DND-41 (cell line): ENCODE measurements at regions not wholly inside any gene's neighbourhood (a gene's known extent, or its start where the extent isn't known, plus 50 kb on each side); places are given as distances from the start of the nearest gene placed in this dataset.

Experiments
- EZH2 ChIP-seq: IDR thresholded peaks from 3 replicates; pipeline ENCODE4 v1.6.1; 2012; ENCODE audit warnings: borderline replicate concordance, low read depth, mild to moderate bottlenecking, moderate library complexity, low read length, inconsistent platforms; ENCODE audit not compliant: severe bottlenecking
- TF ChIP-seq, protein P1 (sequence below): IDR thresholded peaks from 2 replicates; pipeline ENCODE4 v1.5.1; 2012; ENCODE audit warnings: borderline replicate concordance, low read length, moderate library complexity, mild to moderate bottlenecking; ENCODE audit not compliant: poor library complexity, severe bottlenecking; ENCODE audit errors: extremely low read depth

DNA sequence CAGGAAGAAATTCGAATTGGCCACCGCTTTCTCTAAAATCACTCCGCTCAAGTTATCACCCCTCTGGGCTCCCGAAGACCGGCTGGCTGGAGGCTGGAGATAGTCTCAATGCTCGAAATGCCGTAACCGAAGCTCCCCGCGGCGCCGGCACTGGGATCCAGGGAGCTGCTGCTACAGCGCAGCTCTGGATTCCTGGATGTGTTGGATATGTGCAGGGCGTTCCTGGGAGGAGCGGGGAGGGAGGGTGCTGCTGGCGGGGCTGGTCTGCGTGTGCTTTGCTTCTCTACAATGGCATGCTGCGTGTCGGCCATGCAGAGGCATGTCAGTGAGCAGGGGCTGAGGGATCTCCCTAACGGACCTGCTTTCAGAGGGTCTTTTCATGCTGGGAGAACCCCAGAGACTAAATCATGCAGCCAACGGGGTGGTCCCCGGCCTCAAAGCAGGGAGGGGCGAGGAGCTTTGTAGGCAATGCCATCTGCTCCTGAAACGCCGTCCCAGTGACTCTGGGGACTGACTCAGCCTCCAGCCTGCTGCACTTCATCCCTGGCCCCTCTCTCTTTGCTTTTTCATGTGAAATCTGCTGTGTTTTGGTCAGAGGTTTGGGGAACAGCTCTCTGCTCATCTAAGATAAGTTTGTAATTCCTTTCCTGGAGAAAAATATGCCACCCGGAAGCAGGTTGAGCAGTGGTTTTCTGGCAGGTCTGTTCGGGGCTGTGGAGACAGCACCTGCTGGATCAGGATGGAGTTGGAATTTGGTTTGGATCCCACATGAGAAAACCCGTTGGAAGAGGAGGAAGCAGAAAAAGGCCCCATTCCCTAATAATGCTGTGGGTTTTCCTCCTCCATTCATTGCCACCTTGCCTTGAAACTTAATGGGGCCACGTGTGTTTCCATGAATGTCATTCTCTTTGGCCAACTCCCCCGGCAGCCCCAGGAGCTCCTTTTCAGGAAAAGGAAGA, 311.4 kb downstream of the SEC14L1 start:
- TF ChIP-seq, protein P1, sequence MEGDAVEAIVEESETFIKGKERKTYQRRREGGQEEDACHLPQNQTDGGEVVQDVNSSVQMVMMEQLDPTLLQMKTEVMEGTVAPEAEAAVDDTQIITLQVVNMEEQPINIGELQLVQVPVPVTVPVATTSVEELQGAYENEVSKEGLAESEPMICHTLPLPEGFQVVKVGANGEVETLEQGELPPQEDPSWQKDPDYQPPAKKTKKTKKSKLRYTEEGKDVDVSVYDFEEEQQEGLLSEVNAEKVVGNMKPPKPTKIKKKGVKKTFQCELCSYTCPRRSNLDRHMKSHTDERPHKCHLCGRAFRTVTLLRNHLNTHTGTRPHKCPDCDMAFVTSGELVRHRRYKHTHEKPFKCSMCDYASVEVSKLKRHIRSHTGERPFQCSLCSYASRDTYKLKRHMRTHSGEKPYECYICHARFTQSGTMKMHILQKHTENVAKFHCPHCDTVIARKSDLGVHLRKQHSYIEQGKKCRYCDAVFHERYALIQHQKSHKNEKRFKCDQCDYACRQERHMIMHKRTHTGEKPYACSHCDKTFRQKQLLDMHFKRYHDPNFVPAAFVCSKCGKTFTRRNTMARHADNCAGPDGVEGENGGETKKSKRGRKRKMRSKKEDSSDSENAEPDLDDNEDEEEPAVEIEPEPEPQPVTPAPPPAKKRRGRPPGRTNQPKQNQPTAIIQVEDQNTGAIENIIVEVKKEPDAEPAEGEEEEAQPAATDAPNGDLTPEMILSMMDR, result no peak
- no peak for TF ChIP-seq EZH2
